HG03103 (cell line): ENCODE measurements at regions not wholly inside any gene's neighbourhood (a gene's known extent, or its start where the extent isn't known, plus 50 kb on each side); places are given as distances from the start of the nearest gene placed in this dataset.
"Not testable (repeated sequence)": the region's sequence is repeated elsewhere in the genome, so short reads cannot be mapped to it uniquely, and the experiment has no call there.

Experiments used
- ATAC-seq: cut with Tn5 transposase; IDR thresholded peaks from one replicate; pipeline ENCODE4 v1.9.1; 2021; ENCODE audit warnings: low read depth; ENCODE audit not compliant: unreplicated experiment

- ATAC-seq: not testable (repeated sequence)
Measured at GRCh38 chr15:84094720-84095119, 140.9 kb upstream of the GOLGA6L4 start.

- not testable (repeated sequence) for ATAC-seq
Measured at GRCh38 chr15:84097053-84097452, 138.5 kb upstream of the GOLGA6L4 start.

GRCh38 chr15:84098604-84099003, 137.0 kb upstream of the GOLGA6L4 start:
- ATAC-seq: no peak

DNA sequence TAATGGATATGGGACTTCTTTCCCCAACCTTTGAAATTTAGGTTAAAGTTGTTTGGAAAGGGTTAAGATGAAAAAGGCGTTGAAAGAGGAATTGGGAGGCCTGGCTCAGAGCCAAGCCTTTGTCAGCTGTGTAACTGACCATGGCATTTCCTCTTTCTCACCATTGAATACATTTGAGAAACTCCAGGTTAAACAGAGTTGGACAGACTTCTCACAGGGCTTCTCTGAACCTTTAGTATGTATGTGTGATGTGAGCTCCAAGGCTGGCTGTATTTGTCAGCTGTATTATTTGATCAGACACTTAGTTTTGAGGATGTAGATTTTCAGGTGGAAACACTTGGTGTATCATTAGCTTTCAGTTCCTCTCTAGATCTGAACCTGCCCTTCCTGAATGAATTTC, 136.4 kb upstream of the GOLGA6L4 start:
- peak; percentile 60 for ATAC-seq

DNA sequence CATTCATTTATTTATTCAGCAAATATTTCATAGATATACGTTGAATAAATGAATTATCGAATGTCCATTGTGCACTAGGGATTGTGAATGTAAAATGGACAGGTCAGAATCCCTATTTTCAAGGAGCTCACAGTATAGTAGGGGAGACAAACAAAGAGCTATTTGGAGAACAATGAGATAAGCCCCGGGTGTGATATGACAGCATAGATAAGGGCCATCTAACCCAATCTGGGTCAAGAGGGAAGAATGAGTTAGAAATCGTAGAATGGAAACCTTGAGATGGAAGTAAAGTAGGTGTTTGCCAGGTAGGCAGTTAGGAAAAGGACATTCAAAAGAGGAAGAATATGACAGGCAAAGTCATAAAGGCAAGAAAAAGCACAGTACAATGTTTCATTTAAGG, 132.2 kb upstream of the GOLGA6L4 start:
- ATAC-seq: no peak

DNA sequence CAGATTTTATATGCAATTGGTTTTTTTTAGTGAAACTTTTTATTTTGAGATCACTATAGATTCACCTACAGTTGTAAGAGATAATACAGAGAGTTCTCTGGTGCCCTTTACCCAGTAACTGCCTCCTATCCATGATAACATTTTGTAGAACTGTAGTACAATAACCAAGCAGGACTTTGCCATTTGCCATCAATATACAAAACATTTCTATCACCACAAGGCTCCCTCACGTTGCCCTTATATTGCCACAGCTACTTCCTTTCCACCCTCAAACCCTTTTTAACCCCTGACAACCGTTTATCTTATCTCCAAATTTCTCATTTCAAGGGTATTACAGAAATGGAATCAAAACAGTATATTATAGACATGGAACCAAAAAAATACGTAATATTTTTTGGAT, 130.7 kb upstream of the GOLGA6L4 start:
- no peak for ATAC-seq

- no peak for ATAC-seq
Measured at GRCh38 chr15:84108728-84109127, 126.8 kb upstream of the GOLGA6L4 start.

GRCh38 chr15:84111575-84111974, 124.0 kb upstream of the GOLGA6L4 start:
- ATAC-seq: no peak

GRCh38 chr15:84112025-84112424, 123.5 kb upstream of the GOLGA6L4 start:
- ATAC-seq: no peak

DNA sequence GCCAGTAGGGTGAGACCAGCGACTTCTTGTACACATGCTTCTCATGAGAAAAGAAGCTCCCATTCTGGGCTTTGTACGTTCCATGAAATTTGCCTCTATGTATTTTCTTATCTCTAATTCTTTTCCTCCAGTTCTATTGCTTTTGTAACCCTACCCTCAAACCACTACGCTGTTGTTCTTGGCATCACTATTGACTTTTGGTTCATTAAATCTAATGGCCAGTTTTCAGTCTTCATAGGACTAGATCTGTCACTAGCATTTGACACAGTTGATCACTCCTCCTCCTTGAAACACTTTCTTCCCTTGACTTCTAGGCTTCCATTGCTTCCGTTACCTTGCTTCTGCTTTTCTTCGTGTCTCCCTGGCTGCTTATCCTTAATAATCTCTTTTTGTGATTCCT, 121.7 kb upstream of the GOLGA6L4 start:
- no peak for ATAC-seq

DNA sequence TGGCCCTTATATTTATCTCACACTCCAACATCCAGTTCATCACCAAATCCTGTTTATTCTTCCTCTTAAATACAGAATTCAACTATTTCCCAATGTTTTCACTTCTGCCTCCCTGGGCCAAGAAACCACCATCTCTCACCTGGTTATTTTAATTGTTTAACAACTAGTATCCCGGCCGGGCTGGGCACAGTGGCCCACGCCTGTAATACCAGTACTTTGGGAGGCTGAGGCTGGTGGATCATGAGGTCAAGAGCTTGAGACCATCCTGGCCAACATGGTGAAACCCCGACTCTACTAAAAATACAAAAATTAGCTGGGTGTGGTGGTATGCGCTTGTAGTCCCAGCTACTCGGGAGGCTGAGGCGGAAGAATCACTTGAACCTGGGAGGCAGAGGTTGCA, 120.9 kb upstream of the GOLGA6L4 start:
- ATAC-seq: not testable (repeated sequence)

DNA sequence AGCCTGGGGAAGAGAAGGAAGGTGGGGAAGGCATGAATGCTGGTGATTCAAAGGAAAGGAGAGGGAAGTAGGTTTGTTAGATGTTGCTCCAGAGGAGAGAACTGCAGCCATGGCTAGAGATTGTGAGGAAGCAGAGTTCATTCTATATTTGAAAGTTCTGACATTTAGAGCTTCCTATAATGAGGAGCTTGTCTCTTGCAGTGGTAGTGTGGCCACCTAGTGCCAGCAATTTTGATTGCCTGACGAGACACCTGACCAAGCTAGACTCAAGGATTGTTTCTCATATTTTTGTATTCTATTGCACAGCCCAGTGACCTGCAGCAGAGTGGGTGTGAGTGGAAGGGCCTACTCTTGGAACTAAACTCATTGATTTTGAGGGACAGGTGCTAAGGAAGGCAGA, 116.2 kb upstream of the GOLGA6L4 start:
- not testable (repeated sequence) for ATAC-seq

DNA sequence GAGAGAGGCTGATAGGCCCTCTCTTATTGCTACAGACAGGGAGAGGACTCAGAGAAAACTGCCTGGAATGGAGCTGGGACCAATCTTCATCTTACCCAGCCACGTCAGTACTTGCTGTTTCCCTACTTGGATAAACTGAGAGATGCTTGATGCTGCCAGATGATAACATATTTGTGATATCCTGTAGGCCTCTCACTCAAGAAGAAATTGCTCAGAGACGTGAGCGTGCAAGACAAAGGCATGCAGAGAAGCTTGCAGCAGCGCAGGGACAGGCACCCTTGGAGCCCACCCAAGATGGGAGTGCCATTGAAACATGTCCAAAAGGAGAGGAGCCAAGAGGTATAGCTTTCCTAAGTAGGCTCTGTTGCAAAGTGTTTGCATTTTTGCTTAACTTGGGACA, 114.7 kb upstream of the GOLGA6L4 start:
- ATAC-seq: not testable (repeated sequence)

DNA sequence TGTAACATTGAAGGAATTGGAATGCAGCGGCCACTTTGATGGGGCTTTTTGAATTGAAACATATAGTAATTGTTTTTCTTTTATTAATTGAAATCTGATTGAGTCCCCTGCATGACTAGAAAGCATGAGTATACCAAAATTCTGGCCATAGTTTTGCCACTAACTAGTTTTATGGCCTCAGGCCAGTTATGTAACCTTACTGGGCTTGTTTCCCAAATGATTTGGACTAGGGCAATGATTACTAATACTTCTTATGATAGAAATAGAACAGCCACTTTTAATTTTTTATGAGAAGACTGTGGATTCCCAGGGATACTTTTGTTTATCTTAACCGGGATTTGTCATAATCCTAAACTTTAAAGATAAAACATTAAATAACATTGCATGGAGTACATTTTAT, 106.9 kb upstream of the GOLGA6L4 start:
- ATAC-seq: not testable (repeated sequence)

DNA sequence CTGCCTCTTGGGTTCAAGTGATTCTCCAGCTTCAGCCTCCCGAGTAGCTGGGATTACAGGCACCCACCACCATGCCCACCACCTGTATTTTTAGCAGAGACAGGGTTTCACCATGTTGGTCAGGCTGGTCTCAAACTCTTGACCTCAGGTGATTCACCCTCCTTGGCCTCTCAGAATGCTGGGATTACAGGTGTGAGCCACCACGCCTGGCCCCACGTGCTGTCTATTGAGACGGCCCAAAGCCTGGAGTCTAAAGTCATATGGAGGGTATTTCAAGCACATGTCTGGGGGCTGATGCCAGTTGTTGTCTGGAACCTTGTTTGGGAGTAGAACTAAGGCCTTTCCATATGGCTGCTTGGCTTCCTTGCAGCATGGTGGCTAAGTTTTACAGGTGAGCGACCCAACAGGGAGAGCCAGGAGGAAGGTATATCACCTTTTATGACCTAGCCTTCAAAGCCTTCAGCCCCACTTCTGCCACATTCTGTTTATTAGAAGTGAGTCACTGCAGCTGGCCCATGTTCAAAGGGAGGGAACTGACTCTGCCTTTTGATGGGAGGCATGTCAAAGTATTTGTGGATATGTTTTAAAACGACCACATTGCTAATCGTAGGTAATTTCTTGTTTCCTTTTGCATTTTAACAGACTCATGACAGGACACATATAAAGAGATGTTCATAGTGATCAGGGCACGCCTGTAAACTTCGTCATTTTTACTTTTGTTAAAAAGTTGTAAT, 105.3 kb upstream of the GOLGA6L4 start:
- not testable (repeated sequence) for ATAC-seq

GRCh38 chr15:84135931-84136456, 99.6 kb upstream of the GOLGA6L4 start:
- not testable (repeated sequence) for ATAC-seq

GRCh38 chr15:84142888-84143337, 92.7 kb upstream of the GOLGA6L4 start:
- peak; percentile 96 for ATAC-seq

GRCh38 chr15:84143753-84144314, 91.7 kb upstream of the GOLGA6L4 start:
- ATAC-seq: no peak

DNA sequence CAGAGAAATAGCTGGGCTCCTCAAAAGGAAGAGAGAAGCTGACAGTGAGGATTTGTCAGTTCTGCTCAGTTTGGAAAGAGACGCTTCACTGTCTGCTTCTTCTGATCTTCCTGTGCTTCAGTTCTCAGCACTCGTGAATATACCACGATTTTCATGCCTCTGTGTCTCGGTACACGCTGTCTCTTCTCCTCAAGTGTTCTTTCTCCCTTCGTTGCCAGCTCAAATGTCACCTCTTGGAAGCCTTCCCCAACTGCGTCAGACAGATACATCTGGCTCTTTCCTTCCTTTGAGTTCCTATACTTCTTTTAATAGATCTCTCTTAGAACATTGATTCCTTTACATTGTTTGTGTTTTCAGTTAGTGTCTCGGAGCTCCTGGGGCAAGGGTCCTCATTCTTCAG, 90.6 kb upstream of the GOLGA6L4 start:
- ATAC-seq: not testable (repeated sequence)

GRCh38 chr15:84146299-84146698, 89.3 kb upstream of the GOLGA6L4 start:
- ATAC-seq: not testable (repeated sequence)

GRCh38 chr15:84147307-84147706, 88.3 kb upstream of the GOLGA6L4 start:
- ATAC-seq: not testable (repeated sequence)
